IMR-90 (cell line): ENCODE measurements at regions not wholly inside any gene's neighbourhood (a gene's known extent, or its start where the extent isn't known, plus 50 kb on each side); places are given as distances from the start of the nearest gene placed in this dataset.

Source experiments
- CTCF ChIP-seq: conservative IDR thresholded peaks from 2 replicates; pipeline ENCODE4 v1.5.1; 2012; ENCODE audit warnings: mild to moderate bottlenecking, low read depth, low read length, improper control_type of control experiment
- NFE2L2 ChIP-seq: fragments of 150-350 bp; IDR thresholded peaks from 2 replicates; pipeline ENCODE4 v1.6.1; 2016; ENCODE audit warnings: low read depth, mild to moderate bottlenecking, low read length

GRCh38 chr6:124881898-124882578, 80.2 kb upstream of the RNF217 start:
- TF ChIP-seq CTCF (no peak), NFE2L2 (no peak)
